T-cell (primary cell): ENCODE measurements at regions not wholly inside any gene's neighbourhood (a gene's known extent, or its start where the extent isn't known, plus 50 kb on each side); places are given as distances from the start of the nearest gene placed in this dataset.

Experiments
- ATAC-seq, 4 experiments: fragments of 200-7000 bp in 3 of 4; fragments of 150-1000 bp in 1 of 4; cut with Tn5 transposase; replicated peaks in 1 of 4; 1 replicate in 3 of 4; 2 replicates in 1 of 4; pipeline ENCODE4 v1.10.0; 2021; ENCODE audit warnings: moderate library complexity in 3 of 4, mild to moderate bottlenecking in 2 of 4, moderate number of reproducible peaks in 1 of 4
- CTCF ChIA-PET, 2 donors: fragments of 300-600 bp; sonication (Branson Sonifier 250); formaldehyde crosslinking; loops; one replicate each; lab custom pipeline; 2022; ENCODE audit warnings: antibody characterized with exemption in 2 of 2; lab: Charles Lee
- POLR2A ChIA-PET, 2 donors: fragments of 300-600 bp; sonication (Branson Sonifier 250); formaldehyde crosslinking; loops; one replicate each; lab custom pipeline; 2022; ENCODE audit warnings: antibody characterized with exemption in 2 of 2; lab: Charles Lee
- DNase-seq, 35 experiments: peaks; one replicate each; pipeline versions ENCODE4 v3.0.0 to v3.0.0-alpha.2; 2013 to 2023
- H3K27ac ChIP-seq: one replicate; pipeline ENCODE4 v1.5.1; 2013; ENCODE audit warnings: low read length
- H3K27me3 ChIP-seq, 2 experiments: replicated peaks in 1 of 2; 1 replicate in 1 of 2; 2 replicates in 1 of 2; pipeline versions ENCODE4 v1.6.1 to v1.7.0; 2013; ENCODE audit warnings: low read length in 1 of 2, mixed read lengths in 1 of 2; ENCODE audit not compliant: control insufficient read depth in 2 of 2, insufficient read depth in 2 of 2; ENCODE audit errors: extremely low read depth in 1 of 2
- H3K36me3 ChIP-seq, 2 donors: 1 replicate in 1 of 2; 2 replicates in 1 of 2; pipeline versions ENCODE4 v1.6.1 to v1.7.0; 2013; ENCODE audit warnings: low read length in 1 of 2; ENCODE audit not compliant: control insufficient read depth in 2 of 2, insufficient read depth in 1 of 2; ENCODE audit errors: extremely low read depth in 1 of 2
- H3K4me1 ChIP-seq, 2 experiments: 1 replicate in 1 of 2; 2 replicates in 1 of 2; pipeline versions ENCODE4 v1.6.1 to v1.7.0; 2013; ENCODE audit warnings: low read length in 2 of 2, mixed read lengths in 1 of 2; ENCODE audit not compliant: insufficient read depth in 2 of 2, control insufficient read depth in 1 of 2; ENCODE audit errors: extremely low read depth in 1 of 2
- H3K4me3 ChIP-seq, 2 donors: 1 replicate in 1 of 2; 2 replicates in 1 of 2; pipeline versions ENCODE4 v1.5.1 to v1.7.0; 2013; ENCODE audit warnings: mild to moderate bottlenecking in 2 of 2, low read length in 1 of 2, moderate library complexity in 1 of 2; ENCODE audit not compliant: control insufficient read depth in 1 of 2; ENCODE audit errors: extremely low read depth in 1 of 2
- H3K9me3 ChIP-seq: 2 replicates; pipeline ENCODE4 v1.7.0; 2013
- H3K27ac Mint-ChIP-seq, 2 donors: one replicate each; pipeline ENCODE4 v1.8.0; 2020 to 2021; ENCODE audit warnings: mild to moderate bottlenecking in 2 of 2, mixed read lengths in 2 of 2
- H3K27me3 Mint-ChIP-seq, 2 donors: one replicate each; pipeline ENCODE4 v1.8.0; 2021 to 2022; ENCODE audit warnings: mixed read lengths in 2 of 2
- H3K36me3 Mint-ChIP-seq: one replicate; pipeline ENCODE4 v1.8.0; 2021; ENCODE audit warnings: mixed read lengths
- H3K4me1 Mint-ChIP-seq, 3 donors: one replicate each; pipeline ENCODE4 v1.8.0; 2020 to 2022; ENCODE audit warnings: mixed read lengths in 3 of 3, mild to moderate bottlenecking in 1 of 3
- H3K4me3 Mint-ChIP-seq, 3 donors: one replicate each; pipeline ENCODE4 v1.8.0; 2020 to 2022; ENCODE audit warnings: mild to moderate bottlenecking in 3 of 3, mixed read lengths in 3 of 3, moderate library complexity in 3 of 3
- H3K9me3 Mint-ChIP-seq, 3 donors: one replicate each; pipeline ENCODE4 v1.8.0; 2020 to 2022; ENCODE audit warnings: mixed read lengths in 3 of 3
- WGBS: methylation state at CpG from one replicate; pipeline ENCODE4 v1.1.5; 2013; ENCODE audit warnings: missing lambda C conversion rate; ENCODE audit not compliant: insufficient coverage; 5-methylcytosine and 5-hydroxymethylcytosine counted together

GRCh38 chr2:123563515-123563914 is 461.6 kb upstream of the CNTNAP5 start:
- CTCF ChIA-PET, result interaction anchor here in 1 of 2 donors (0.6 kb wide), 1 partner anchor 147 kb away, joined by 6 read pairs; no protein-coding TSS in a partner anchor
- Mint-ChIP-seq H3K27ac (no peak overlapping the region), H3K36me3 (no peaks in the 10 kb centered on the region), H3K4me3 (no peak overlapping the region), H3K27me3 (no peaks in the 10 kb centered on the region), H3K4me1 (no peaks in the 10 kb centered on the region), H3K9me3 (peaks cover 3 to 13% (median 9%) of the 10 kb centered on the region in 3 donors)
- DNase-seq (no peak), ATAC-seq (no peak)
- Histone ChIP-seq H3K9me3 (no peaks in the 10 kb centered on the region), H3K4me1 (no peaks in the 10 kb centered on the region), H3K27me3 (no peaks in the 10 kb centered on the region), H3K4me3 (no peak overlapping the region), H3K27ac (no peak overlapping the region), H3K36me3 (no peaks in the 10 kb centered on the region)
- no CpG with 5 or more reads among the region's 2 CpGs for WGBS
- POLR2A ChIA-PET, result no interaction called here

GRCh38 chr2:123566291-123566946 is 458.7 kb upstream of the CNTNAP5 start:
- H3K4me3 ChIP-seq, result no peak overlapping the region
- no peaks in the 10 kb centered on the region for H3K27me3 ChIP-seq
- DNase-seq (no peak), ATAC-seq (no peak)
- no peaks in the 10 kb centered on the region for H3K9me3 ChIP-seq
- no peaks in the 10 kb centered on the region for H3K4me1 Mint-ChIP-seq
- no peaks in the 10 kb centered on the region for H3K36me3 Mint-ChIP-seq
- H3K27me3 Mint-ChIP-seq, result no peaks in the 10 kb centered on the region
- no peak overlapping the region for H3K27ac Mint-ChIP-seq
- no peaks in the 10 kb centered on the region for H3K4me1 ChIP-seq
- H3K4me3 Mint-ChIP-seq, result no peak overlapping the region
- H3K27ac ChIP-seq, result no peak overlapping the region
- POLR2A ChIA-PET, result no interaction called here
- no peaks in the 10 kb centered on the region for H3K36me3 ChIP-seq
- WGBS, result 100% methylated on average over 1 of the region's 3 CpGs
- CTCF ChIA-PET, result no interaction called here
- H3K9me3 Mint-ChIP-seq, result peaks cover 5 to 11% (median 6%) of the 10 kb centered on the region in 3 donors

- Mint-ChIP-seq H3K27me3 (no peaks in the 10 kb centered on the region), H3K9me3 (peaks cover 10 to 27% (median 13%) of the 10 kb centered on the region in 3 donors), H3K4me1 (no peaks in the 10 kb centered on the region), H3K4me3 (no peak overlapping the region), H3K27ac (no peak overlapping the region), H3K36me3 (no peaks in the 10 kb centered on the region)
- Histone ChIP-seq H3K4me1 (no peaks in the 10 kb centered on the region), H3K36me3 (no peaks in the 10 kb centered on the region), H3K27me3 (no peaks in the 10 kb centered on the region), H3K9me3 (no peaks in the 10 kb centered on the region), H3K27ac (no peak overlapping the region), H3K4me3 (no peak overlapping the region)
- no CpG with 5 or more reads among the region's 2 CpGs for WGBS
- ChIA-PET CTCF (no interaction called here), POLR2A (interaction anchor here in 1 of 2 donors (0.5 kb wide), 1 partner anchor 666 kb away, joined by 8 read pairs; no protein-coding TSS in a partner anchor)
- ATAC-seq (no peak), DNase-seq (no peak)
Measured at GRCh38 chr2:123578016-123578415, 447.1 kb upstream of the CNTNAP5 start.

DNA sequence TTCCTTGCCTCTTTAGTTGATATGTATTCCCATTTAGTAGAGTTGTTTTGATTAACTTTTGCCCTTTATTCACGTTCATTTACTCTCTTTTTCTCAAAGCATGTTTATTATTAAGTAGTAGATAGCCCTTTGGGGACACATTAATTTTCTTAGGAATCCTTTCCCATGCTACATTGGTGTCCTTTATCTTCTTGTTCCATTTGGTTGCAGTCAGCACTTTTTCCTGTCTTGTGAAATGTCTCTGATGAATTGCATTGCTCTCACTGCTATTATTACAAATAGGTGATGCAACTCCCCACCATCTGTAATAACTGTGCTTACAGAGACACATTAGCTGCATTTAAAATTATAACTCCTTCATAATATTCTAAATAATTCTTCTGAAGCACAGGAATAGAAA is 428.5 kb upstream of the CNTNAP5 start:
- CTCF ChIA-PET, result no interaction called here
- no peaks in the 10 kb centered on the region for H3K9me3 ChIP-seq
- no peak overlapping the region for H3K4me3 ChIP-seq
- Mint-ChIP-seq H3K36me3 (no peaks in the 10 kb centered on the region), H3K4me3 (no peak overlapping the region), H3K27me3 (no peaks in the 10 kb centered on the region), H3K9me3 (peaks cover 23 to 44% (median 28%) of the 10 kb centered on the region in 3 donors), H3K27ac (no peak overlapping the region), H3K4me1 (no peaks in the 10 kb centered on the region)
- no CpG with 5 or more reads among the region's 1 CpG for WGBS
- no peak overlapping the region for H3K27ac ChIP-seq
- ATAC-seq, result no peak
- DNase-seq, result no peak
- H3K4me1 ChIP-seq, result no peaks in the 10 kb centered on the region
- H3K27me3 ChIP-seq, result no peaks in the 10 kb centered on the region
- H3K36me3 ChIP-seq, result no peaks in the 10 kb centered on the region
- POLR2A ChIA-PET, result no interaction called here

DNA sequence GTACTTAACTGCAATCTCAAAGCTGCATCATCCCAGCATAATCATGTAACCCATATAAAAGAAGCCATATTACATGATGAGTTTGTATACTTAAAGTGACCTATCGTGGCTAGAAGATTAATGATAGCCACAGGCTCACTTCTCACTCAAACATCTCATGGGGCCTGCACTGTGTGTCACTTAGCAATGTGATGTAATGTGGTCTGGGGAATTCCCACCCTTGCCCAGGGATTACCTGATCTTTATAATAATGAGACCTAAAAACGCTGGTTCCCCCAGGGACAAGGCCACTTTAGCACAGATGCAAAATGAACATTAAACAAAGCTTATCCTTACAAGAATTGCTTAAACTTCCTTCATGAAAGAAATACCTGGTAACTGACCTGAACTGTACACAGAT is 427.1 kb upstream of the CNTNAP5 start:
- ChIA-PET CTCF (no interaction called here), POLR2A (no interaction called here)
- Mint-ChIP-seq H3K9me3 (peaks cover 22 to 40% (median 23%) of the 10 kb centered on the region in 3 donors), H3K36me3 (no peaks in the 10 kb centered on the region), H3K27me3 (no peaks in the 10 kb centered on the region), H3K27ac (no peak overlapping the region), H3K4me1 (no peaks in the 10 kb centered on the region), H3K4me3 (no peak overlapping the region)
- DNase-seq, result no peak
- H3K27ac ChIP-seq, result no peak overlapping the region
- H3K4me1 ChIP-seq, result no peaks in the 10 kb centered on the region
- no CpG with 5 or more reads among the region's 2 CpGs for WGBS
- no peak overlapping the region for H3K4me3 ChIP-seq
- H3K36me3 ChIP-seq, result no peaks in the 10 kb centered on the region
- no peaks in the 10 kb centered on the region for H3K9me3 ChIP-seq
- H3K27me3 ChIP-seq, result no peaks in the 10 kb centered on the region
- no peak for ATAC-seq

- ChIA-PET POLR2A (no interaction called here), CTCF (no interaction called here)
- no peak overlapping the region for H3K27ac ChIP-seq
- no peaks in the 10 kb centered on the region for H3K4me1 ChIP-seq
- H3K36me3 ChIP-seq, result no peaks in the 10 kb centered on the region
- no peaks in the 10 kb centered on the region for H3K27me3 Mint-ChIP-seq
- no CpG with 5 or more reads among the region's 2 CpGs for WGBS
- peaks cover 11 to 24% (median 23%) of the 10 kb centered on the region in 3 donors for H3K9me3 Mint-ChIP-seq
- H3K27ac Mint-ChIP-seq, result no peak overlapping the region
- no peak for DNase-seq
- H3K4me1 Mint-ChIP-seq, result no peaks in the 10 kb centered on the region
- ATAC-seq, result no peak
- H3K4me3 ChIP-seq, result no peak overlapping the region
- no peaks in the 10 kb centered on the region for H3K9me3 ChIP-seq
- H3K4me3 Mint-ChIP-seq, result no peak overlapping the region
- H3K27me3 ChIP-seq, result no peaks in the 10 kb centered on the region
- H3K36me3 Mint-ChIP-seq, result no peaks in the 10 kb centered on the region
Measured at GRCh38 chr2:123606631-123607030, 418.5 kb upstream of the CNTNAP5 start.
